ENCODE measurements at regions not wholly inside any gene's neighbourhood (a gene's known extent, or its start where the extent isn't known, plus 50 kb on each side); places are given as distances from the start of the nearest gene placed in this dataset.

DNA sequence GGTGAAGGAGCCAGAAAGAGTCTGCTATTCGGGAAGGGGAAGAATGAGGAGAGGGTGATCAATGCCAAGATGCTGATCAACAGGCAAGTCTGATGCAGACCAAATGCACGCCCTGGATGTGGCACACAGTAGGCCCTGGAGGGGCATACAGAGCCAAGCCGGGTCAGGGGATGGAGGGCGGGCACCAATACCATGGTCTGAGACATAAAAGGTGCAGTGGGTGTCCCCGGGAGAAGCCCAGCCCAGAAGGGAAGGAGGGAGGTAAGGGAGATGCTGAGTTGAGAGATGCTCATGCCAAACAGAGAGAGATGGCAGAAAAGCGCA, 66.6 kb upstream of the ID2 start:
- DNase-seq (ENCODE audit: low read depth in 1 of 2, low spot score in 1 of 2) = no peak
- in situ Hi-C loops (cut with HindIII; ENCODE audit: low pct_unique_long_range_greater_than_20kb, low sequenced_read_pairs) = no loop called here
- no peak for TF ChIP-seq JUND (IDR thresholded peaks at IDR 0.05; ENCODE audit: low read depth)

DNA sequence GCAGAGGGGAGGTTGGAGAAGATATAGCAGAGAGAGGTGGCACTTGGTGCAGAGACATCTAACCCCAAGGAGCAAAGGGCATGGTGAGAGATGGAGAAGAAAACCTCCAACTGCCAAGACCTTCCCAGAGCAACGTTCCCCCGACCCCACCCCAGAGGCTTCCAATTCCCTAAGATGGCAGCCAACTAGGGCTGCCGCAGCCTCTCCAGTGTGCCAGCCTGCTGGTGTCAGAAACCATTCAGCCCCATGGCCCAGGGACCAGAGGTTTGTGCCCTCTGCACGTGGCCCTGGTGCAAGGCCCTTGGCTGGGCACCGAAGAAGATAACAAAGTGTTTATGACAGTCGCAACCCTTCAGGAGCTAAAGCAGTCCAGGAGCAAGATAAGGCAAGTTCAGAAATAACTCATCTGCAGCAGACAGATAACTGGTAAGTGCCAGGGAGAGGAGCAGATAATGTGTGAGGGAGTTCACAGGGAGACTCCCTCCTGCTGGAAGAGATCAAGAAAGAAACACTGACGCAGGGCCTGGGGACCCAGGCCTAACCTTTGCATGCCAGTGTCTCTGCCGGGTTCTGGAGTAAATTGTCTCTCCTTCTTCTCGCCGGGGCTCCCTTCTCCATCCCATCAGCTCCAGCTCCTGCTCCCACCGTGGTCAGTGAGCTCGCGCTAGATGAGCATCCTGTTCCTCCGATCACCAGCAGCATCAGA, 66.1 kb upstream of the ID2 start:
- DNase-seq (ENCODE audit: low read depth in 1 of 2, low spot score in 1 of 2) = no peak
- in situ Hi-C loops (cut with HindIII; ENCODE audit: low pct_unique_long_range_greater_than_20kb, low sequenced_read_pairs) = no loop called here
- TF ChIP-seq JUND (IDR thresholded peaks at IDR 0.05; ENCODE audit: low read depth) = no peak

DNA sequence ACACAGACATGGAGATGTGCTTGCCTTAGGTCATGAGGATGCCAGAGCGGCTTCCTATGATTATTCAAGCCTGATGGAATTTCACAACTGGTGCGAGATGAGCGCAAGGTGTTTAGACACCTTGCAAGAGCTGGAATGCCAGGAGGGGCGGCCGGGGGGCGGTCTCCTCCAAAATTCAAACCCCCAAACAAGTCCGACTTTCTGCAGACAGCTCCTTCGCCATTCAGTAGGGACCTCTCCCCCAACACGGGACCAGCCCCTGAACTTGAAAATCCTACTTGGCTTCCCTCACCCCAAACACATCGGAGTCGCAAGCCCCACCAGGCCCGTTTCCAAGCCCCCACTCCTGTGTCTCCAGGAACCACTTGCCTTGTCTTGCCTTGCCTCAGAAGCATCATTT, 64.8 kb upstream of the ID2 start:
- DNase-seq (ENCODE audit: low read depth in 1 of 2, low spot score in 1 of 2) = no peak
- no peak for TF ChIP-seq JUND (IDR thresholded peaks at IDR 0.05; ENCODE audit: low read depth)
- in situ Hi-C loops (cut with HindIII; ENCODE audit: low pct_unique_long_range_greater_than_20kb, low sequenced_read_pairs) = no loop called here

DNA sequence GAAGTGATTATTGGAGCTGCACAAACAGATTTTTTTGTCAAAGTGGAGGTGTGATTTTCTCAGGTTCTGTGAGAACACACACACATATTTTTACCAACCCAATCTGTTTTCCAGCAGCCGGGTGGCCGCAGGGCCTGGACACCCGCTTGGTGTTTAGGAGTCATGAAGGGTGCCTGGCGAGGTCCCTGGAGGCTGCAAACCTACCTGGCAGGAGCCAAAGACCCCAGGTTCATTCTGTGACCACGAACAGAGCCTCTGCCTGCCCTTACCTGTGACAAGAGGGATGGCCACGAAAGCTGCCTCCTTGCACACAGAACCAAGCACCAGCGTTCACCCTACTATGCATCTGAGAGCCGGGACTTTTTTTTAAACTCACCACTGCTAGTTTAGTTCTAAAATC, 64.3 kb upstream of the ID2 start:
- DNase-seq (ENCODE audit: low read depth in 1 of 2, low spot score in 1 of 2) = no peak
- in situ Hi-C loops (cut with HindIII; ENCODE audit: low pct_unique_long_range_greater_than_20kb, low sequenced_read_pairs) = no loop called here

DNA sequence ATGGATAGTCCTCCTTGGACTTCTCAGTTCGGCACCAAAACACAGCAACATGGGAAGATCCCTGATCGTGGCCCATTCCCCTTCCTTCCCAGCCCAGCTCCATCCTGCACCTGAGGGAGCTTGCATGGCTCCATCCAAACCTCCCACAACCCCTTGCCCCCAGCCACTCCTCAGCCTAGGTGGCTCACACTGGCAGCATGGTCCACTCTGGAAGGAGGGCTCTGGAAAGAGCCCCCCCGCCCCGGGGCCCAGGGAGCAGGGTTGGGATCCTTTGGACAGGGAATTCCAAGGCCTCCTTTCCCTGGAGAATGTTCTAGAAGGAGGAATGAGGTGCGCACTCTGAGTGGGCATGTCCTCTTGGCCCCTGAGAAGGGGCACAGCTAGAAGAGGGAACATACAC, 62.8 kb upstream of the ID2 start:
- in situ Hi-C loops (cut with HindIII; ENCODE audit: low pct_unique_long_range_greater_than_20kb, low sequenced_read_pairs) = no loop called here
- no peak for DNase-seq (ENCODE audit: low read depth in 1 of 2, low spot score in 1 of 2)
- no peak for TF ChIP-seq JUND (IDR thresholded peaks at IDR 0.05; ENCODE audit: low read depth)

More for the DNA sequence above, 64.3 kb upstream of the ID2 start:
- TF ChIP-seq JUND (IDR thresholded peaks at IDR 0.05; ENCODE audit: low read depth) = no peak

DNA sequence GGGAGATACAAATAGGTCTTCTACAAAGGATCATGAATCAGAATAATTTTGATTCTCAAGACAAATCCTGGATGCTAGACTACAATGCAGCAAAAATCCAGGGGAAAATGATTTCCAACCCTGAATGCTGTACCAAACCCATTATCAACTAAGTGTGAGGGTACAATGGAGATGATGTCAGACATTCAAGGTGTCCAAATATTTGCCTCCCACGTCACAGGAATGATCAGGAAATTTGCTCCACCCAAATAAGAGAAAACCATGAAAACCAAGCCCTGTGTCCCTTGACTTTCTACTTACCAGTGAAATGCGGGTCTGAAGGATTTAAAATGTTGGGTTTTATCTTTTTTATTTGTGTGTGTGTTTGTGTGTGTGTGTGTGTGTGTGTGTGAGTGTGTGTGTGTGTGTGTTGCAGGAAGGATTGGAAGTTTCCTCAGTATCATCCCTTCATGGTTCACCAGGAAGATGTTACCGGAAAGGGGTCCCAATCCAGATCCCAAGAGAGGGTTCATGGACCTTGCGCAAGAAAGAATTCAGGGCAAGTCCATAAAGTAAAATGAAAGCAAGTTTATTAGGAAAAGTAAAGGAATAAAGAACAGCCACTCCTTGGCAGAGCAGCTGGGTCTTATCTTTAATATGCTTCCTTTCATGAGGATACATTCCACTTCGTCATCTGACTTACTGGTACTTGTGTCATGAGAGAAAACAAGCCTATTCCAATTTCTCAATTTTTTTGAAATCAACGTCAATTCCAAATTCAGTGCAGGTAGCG, 61.1 kb upstream of the ID2 start:
- no peak for TF ChIP-seq JUND (IDR thresholded peaks at IDR 0.05; ENCODE audit: low read depth)
- DNase-seq (ENCODE audit: low read depth in 1 of 2, low spot score in 1 of 2) = no peak
- in situ Hi-C loops (cut with HindIII; ENCODE audit: low pct_unique_long_range_greater_than_20kb, low sequenced_read_pairs) = no loop called here

DNA sequence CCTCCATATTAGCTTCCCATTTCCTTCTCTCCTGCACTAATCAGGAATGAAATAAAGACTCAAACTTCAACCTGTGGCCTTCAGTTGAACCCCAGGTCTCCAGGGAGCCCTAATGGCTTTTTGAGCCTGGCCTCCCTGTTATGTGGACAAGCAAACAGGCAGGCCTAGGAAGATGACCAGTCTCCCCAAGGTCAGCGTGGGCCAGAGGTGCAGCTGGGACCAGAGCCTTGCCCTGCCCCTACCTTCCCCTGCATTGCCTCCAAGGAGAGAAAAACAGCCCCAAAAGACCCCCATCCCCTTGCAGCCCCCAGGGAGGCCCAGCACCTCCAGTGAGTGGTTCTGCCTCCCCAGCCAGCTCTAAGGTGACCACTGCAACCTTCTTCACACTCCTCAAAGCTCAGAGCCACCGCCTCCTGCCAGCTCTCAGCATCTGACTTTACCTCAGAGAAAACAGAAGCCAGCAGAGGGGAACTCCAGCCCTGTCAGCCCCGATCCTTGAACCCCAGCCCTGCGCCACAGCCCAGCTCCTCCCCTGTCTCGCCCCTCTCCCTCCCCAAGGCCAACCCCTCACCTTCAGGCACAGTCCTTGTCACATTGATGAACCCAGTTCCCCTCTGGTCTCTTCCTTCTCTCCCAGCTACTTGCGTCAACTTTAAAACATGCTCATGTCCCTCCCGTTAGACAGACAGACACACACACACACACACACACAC, 59.5 kb upstream of the ID2 start:
- TF ChIP-seq JUND (IDR thresholded peaks at IDR 0.05; ENCODE audit: low read depth) = no peak
- in situ Hi-C loops (cut with HindIII; ENCODE audit: low pct_unique_long_range_greater_than_20kb, low sequenced_read_pairs) = no loop called here
- no peak for DNase-seq (ENCODE audit: low read depth in 1 of 2, low spot score in 1 of 2)

DNA sequence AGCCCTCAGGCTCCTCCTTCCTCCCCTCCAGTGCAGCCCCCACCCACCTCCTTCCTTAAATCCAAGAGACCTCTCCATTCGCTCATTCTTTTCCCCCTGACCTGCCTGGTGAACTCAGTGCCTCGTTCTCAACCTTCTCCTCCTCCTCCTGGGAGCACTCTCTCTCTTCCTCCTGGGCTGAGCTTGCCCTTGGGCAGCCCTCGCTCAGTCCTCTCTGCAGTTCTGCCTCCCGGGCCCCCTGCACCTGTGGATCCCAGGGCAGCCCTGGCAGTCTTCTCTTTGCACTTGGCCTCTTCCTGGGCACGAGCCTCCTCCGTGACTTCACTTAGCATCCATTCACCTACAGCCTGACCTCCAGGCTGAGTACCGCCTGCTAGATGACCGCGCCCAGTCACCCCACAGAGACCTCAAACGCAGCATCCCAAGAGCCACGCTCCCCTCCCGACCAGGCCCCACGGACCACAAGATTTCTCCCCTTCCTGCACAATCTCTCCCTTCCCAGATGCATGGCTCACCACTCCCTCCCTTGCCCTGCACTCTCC, 58.9 kb upstream of the ID2 start:
- in situ Hi-C loops (cut with HindIII; ENCODE audit: low pct_unique_long_range_greater_than_20kb, low sequenced_read_pairs) = no loop called here
- no peak for TF ChIP-seq JUND (IDR thresholded peaks at IDR 0.05; ENCODE audit: low read depth)
- no peak for DNase-seq (ENCODE audit: low read depth in 1 of 2, low spot score in 1 of 2)

DNA sequence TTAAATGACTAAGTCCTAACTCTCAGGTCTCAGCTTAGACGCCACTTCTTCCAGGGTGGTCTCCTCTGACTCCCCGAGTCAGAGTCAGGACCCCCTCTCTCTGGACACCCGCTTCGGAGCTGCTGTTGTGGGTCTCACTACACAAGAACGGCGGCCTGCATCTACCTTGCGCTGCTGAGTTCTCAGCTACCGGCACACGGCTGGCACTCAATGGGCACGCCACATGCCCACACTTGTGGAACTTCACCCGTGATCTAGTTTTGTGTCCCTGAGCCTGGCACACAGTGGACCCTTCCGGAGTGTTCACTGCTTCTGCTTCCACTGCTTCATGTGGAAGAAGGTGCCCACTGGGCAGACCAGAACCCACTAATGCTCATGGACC, 58.3 kb upstream of the ID2 start:
- DNase-seq (ENCODE audit: low read depth in 1 of 2, low spot score in 1 of 2) = no peak
- in situ Hi-C loops (cut with HindIII; ENCODE audit: low pct_unique_long_range_greater_than_20kb, low sequenced_read_pairs) = no loop called here
- TF ChIP-seq JUND (IDR thresholded peaks at IDR 0.05; ENCODE audit: low read depth) = no peak

DNA sequence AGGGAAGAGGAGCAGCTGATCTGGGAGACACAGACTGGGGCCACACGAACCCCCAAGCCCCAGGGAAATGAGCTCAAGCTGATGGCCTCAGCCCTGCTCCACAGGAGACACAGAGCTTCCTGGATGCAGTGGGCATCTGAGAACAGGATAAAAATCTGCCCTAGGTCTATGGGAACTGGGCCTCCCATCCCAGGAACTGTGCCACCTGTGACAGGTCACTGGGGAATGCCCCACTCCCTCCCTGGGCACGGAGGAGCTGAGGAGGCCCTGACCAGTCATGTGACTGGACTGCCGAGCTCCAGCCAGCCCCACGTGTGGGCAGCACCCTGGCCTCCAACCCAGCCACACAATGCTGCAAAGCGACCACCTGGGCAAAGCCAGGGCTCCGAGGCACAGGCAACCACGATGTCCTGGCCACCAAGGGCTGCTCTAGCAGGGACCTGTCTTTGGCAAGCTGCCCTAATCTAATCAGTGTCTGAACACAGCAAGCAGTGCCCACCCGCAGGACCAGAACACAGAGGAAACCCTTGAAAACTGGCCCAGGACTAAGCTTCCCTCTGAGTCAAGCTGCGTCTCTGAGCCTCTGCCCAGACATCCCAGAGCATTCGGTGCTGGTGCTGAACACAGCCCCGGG, 57.8 kb upstream of the ID2 start:
- in situ Hi-C loops (cut with HindIII; ENCODE audit: low pct_unique_long_range_greater_than_20kb, low sequenced_read_pairs) = no loop called here
- TF ChIP-seq JUND (IDR thresholded peaks at IDR 0.05; ENCODE audit: low read depth) = no peak
- DNase-seq (ENCODE audit: low read depth in 1 of 2, low spot score in 1 of 2) = no peak

DNA sequence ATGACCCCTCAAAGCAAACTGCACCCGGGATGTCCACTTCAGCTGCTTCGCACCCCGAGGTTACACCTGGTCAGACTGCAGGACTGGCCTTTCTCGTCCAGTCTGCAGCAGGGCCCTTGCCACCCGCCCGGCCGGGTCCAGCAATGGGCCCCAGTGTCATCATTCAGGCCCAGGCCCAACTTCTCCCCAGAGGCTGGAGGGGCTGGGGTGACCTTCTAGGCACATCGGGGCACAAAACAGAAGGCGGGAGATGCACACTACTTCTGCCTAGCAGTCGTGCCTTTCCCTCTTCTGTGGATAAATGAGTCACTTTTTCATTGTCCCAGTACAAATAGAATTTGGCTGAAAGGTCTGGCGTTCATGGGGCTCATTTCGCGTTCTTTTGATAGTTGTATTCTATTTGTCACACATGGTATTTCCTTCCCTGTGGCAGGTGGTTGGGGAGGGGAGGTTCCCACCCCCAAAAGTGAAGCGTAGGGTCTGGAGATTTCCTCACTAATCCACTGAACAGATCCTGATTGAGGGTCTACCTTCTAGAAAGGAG, 56.9 kb upstream of the ID2 start:
- TF ChIP-seq JUND (IDR thresholded peaks at IDR 0.05; ENCODE audit: low read depth) = no peak
- DNase-seq (ENCODE audit: low read depth in 1 of 2, low spot score in 1 of 2) = no peak
- in situ Hi-C loops (cut with HindIII; ENCODE audit: low pct_unique_long_range_greater_than_20kb, low sequenced_read_pairs) = no loop called here

Data from T47D (cell line).